T-helper 17 cell (primary cell): ENCODE measurements at regions not wholly inside any gene's neighbourhood (a gene's known extent, or its start where the extent isn't known, plus 50 kb on each side); places are given as distances from the start of the nearest gene placed in this dataset.

ENCODE experiments used
- ATAC-seq: fragments of 150-1000 bp; cut with Tn5 transposase; 2 replicates; pipeline ENCODE4 v1.10.0; 2021; ENCODE audit warnings: mild to moderate bottlenecking, moderate library complexity
- DNase-seq, 3 donors: peaks; one replicate each; pipeline versions ENCODE4 v3.0.0 to v3.0.0-alpha.2; 2020 to 2021
- H3K9me3 ChIP-seq: one replicate; pipeline ENCODE4 v1.7.0; 2013; ENCODE audit warnings: low read length, mild to moderate bottlenecking; ENCODE audit not compliant: control insufficient read depth, poor library complexity, severe bottlenecking
- H3K27ac Mint-ChIP-seq: one replicate; pipeline ENCODE4 v1.8.0; 2022; ENCODE audit warnings: mild to moderate bottlenecking, moderate library complexity, mixed read lengths
- H3K27me3 Mint-ChIP-seq: one replicate; pipeline ENCODE4 v1.8.0; 2022; ENCODE audit warnings: mixed read lengths
- H3K36me3 Mint-ChIP-seq: one replicate; pipeline ENCODE4 v1.8.0; 2022; ENCODE audit warnings: low read depth, mixed read lengths
- H3K4me1 Mint-ChIP-seq: one replicate; pipeline ENCODE4 v1.8.0; 2022; ENCODE audit warnings: mild to moderate bottlenecking, mixed read lengths
- H3K4me3 Mint-ChIP-seq: one replicate; pipeline ENCODE4 v1.8.0; 2022; ENCODE audit warnings: mild to moderate bottlenecking, moderate library complexity, mixed read lengths

DNA sequence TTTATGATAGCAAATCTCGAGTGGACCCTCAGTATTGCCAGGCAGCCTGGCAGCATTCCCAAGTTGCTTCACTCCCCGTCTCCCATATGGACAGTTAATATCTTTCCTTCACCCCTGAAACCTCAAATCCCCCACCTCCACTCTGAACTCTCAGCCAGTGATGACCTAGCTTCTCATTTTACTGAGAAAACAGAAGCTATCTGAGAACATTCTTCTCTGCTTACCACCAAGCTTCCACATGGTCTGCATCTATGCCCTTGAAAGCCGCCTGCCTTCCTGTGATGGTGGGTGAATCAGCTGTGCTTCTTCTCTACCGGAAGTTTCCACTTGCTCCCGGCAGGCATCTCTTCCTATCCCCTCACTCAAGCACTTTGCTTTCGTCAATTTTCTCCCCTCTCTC is 529.2 kb downstream of the EPHA4 start:
- H3K27ac Mint-ChIP-seq, result no peak overlapping the region
- ATAC-seq (no peak), DNase-seq (no peak)
- no peak overlapping the region for H3K4me3 Mint-ChIP-seq
- H3K4me1 Mint-ChIP-seq, result peaks cover 5% of the 10 kb centered on the region
- no peaks in the 10 kb centered on the region for H3K9me3 ChIP-seq
- no peaks in the 10 kb centered on the region for H3K36me3 Mint-ChIP-seq
- peaks cover 5% of the 10 kb centered on the region for H3K27me3 Mint-ChIP-seq

DNA sequence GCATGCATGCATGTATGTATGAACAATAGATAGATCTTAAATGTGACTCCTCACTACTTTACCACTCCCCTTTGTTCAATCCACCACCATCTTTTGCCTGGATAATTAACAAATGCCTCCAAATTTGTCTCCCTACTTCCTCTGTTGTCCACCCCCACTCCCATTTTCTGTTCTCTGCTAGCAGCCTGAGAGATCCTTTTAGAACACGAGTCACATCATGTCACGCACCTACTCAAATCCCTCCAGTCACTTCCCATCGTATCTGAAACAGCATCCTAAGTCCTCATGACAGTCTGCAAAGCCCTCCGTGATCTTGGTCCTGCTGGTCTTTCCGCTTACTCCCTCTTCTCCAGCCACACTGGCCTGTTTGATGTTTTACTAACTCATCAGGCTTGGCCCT is 527.3 kb downstream of the EPHA4 start:
- no peak overlapping the region for H3K4me3 Mint-ChIP-seq
- no peak overlapping the region for H3K27ac Mint-ChIP-seq
- H3K4me1 Mint-ChIP-seq, result peaks cover 5% of the 10 kb centered on the region
- DNase-seq (no peak), ATAC-seq (no peak)
- no peaks in the 10 kb centered on the region for H3K36me3 Mint-ChIP-seq
- no peaks in the 10 kb centered on the region for H3K27me3 Mint-ChIP-seq
- H3K9me3 ChIP-seq, result no peaks in the 10 kb centered on the region

DNA sequence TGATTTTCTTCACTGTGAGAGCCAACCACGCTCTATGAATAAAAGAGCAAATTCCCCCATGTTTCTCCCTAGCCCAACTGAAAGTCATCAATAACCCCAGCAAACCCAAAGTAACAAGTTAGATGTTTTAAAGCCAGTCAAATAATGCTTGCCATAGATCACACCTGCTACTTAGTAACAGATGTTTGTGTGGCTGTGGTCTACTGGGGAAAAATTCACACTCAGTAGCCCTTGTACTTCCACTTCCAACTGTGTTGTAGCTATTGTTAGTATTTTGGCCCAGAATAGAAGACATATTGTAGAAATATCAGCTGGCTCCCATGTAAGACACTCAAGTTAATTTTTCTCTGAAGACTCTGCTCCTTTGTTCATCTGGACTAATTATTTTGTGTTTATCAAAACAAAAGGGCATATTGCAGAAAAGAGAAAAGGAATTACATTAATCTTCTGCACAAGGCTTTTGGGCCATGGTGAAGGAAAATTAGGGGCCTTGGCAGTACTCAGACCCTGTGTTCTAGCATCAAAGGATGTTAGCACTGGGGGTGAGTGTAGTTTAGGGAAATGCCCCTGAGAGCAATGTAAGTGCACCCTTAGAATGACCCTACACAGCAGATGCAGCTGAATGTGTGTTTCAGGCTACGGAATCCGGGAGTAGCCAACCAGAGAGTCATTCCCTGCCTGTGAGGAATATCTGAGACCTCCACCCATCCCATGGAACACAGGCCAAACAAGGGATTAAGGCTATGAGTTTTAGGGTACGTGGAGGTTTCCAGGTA is 521.9 kb downstream of the EPHA4 start:
- H3K9me3 ChIP-seq, result no peaks in the 10 kb centered on the region
- H3K36me3 Mint-ChIP-seq, result no peaks in the 10 kb centered on the region
- no peak overlapping the region for H3K4me3 Mint-ChIP-seq
- H3K27me3 Mint-ChIP-seq, result no peaks in the 10 kb centered on the region
- DNase-seq, result no peak
- peaks cover 5% of the 10 kb centered on the region for H3K4me1 Mint-ChIP-seq
- ATAC-seq, result no peak
- H3K27ac Mint-ChIP-seq, result no peak overlapping the region

DNA sequence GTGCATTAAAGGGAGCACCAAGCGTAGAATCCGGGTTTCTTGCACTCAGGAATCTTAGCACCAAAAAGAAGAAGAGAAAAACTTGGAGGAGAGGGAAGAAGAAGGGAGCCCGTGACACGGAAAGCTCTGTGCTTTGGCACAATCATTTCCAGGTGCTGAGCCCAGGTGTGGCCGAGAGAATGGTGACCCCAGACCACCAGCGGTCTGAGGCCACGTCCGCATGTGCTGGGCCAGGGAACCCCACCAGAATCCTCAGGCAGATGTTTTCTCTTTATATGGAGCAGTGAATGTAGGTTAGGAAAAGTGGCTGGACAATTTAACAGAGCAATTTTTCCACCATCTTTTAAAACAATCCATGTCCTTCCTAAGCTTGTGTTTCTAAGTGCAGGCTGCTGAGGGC is 520.9 kb downstream of the EPHA4 start:
- Mint-ChIP-seq H3K36me3 (no peaks in the 10 kb centered on the region), H3K4me3 (no peak overlapping the region), H3K27ac (no peak overlapping the region), H3K4me1 (peaks cover 5% of the 10 kb centered on the region), H3K27me3 (no peaks in the 10 kb centered on the region)
- ATAC-seq (no peak), DNase-seq (no peak)
- no peaks in the 10 kb centered on the region for H3K9me3 ChIP-seq

DNA sequence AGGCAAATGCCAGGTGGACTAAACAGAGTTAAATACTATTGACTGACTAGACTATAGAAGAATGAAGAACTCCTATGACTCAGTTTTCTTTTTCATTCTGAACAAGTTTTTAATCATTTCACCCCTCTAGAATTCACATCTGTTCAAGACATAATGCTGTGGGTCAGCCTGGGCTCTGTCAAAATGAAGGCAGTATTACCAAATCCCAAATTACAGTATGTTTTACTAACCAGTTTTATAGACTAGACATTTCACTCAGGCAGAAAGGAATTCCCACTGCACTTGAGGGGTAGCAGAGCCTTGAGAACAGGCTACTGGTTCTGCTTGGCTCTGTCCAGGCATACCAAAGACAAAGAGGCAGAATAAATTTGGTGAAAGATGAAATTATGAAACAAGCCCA is 511.7 kb downstream of the EPHA4 start:
- H3K27me3 Mint-ChIP-seq, result peaks cover 4% of the 10 kb centered on the region
- H3K9me3 ChIP-seq, result no peaks in the 10 kb centered on the region
- no peak overlapping the region for H3K27ac Mint-ChIP-seq
- no peak overlapping the region for H3K4me3 Mint-ChIP-seq
- H3K4me1 Mint-ChIP-seq, result peaks cover 2% of the 10 kb centered on the region
- H3K36me3 Mint-ChIP-seq, result no peaks in the 10 kb centered on the region
- DNase-seq (no peak), ATAC-seq (no peak)

DNA sequence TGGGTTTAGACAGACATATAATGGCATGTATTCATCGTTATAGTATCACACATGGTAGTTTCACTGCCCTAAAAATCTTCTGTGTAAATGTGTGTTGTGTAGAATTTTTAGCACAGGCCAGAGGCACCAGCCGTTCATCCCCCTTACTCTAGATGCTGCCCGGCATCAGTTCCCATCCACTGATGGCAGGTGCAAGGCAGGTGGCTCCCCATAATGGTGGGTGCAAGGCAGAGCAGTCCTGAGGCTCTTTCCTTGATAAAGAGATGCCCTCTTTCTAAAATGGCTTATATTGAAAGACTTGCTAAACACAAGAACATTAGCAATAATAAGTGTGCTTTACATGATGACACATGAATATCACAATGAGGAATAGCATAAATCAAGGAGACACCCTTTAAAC is 508.5 kb downstream of the EPHA4 start:
- no peaks in the 10 kb centered on the region for H3K9me3 ChIP-seq
- no peak for ATAC-seq
- Mint-ChIP-seq H3K36me3 (no peaks in the 10 kb centered on the region), H3K4me1 (peaks cover 2% of the 10 kb centered on the region), H3K27me3 (peaks cover 4% of the 10 kb centered on the region), H3K27ac (no peak overlapping the region), H3K4me3 (no peak overlapping the region)
- no peak for DNase-seq

DNA sequence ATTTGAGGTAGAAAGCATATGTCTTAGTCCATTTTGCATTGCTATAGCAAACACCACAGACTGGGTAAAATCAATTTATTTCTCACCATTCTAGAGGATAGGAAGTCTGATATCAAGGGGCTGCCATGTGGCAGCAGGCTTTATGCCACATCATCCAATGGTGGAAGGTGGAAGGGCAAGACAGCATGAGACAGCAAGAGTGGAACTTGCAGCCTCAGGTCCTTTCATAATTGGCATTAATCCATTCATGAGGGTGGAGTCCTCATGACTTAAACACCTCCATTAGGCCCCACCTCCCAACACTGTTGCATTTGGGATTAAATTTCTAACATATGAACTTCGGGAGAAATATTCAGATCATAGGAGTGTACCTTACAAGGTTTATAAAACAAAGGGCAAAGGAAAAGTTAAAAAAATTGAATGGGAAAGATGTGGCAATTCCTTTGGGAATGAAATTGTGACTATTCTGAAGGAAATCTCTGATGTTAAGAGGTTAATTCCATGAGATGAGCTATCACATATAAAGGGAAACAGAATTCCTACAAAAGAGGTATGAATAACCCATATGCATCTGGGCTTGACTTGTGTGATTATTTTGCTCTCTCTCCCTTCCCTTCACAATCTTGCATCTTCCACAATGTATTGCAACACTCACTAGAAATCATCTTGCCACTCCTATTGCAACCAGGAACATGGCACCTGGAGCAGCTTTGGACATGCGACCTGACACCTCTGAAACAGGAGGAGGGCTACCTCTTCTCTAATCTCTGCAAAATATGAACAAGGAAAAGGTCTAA is 507.8 kb downstream of the EPHA4 start:
- no peaks in the 10 kb centered on the region for H3K36me3 Mint-ChIP-seq
- H3K4me3 Mint-ChIP-seq, result no peak overlapping the region
- H3K27me3 Mint-ChIP-seq, result peaks cover 4% of the 10 kb centered on the region
- ATAC-seq (no peak), DNase-seq (no peak)
- peaks cover 2% of the 10 kb centered on the region for H3K4me1 Mint-ChIP-seq
- H3K27ac Mint-ChIP-seq, result no peak overlapping the region
- H3K9me3 ChIP-seq, result no peaks in the 10 kb centered on the region

DNA sequence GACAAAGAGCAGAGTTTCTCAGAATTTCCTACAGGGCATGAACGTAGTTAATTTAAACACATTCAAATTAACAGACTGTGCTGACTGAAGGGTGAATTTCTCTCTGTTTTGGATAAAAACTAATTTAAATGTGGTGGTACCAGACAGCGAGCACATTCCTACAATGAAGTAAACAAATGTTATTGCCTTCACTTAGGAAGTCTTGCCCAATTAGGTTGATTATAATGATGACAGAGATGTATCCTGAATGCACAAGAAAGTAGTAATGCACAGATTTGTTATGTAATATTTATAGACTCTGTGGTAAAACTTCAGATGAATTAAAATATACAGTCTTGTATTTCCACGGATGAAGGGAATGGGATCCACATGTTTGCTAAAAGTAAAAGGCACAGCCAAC is 507.2 kb downstream of the EPHA4 start:
- H3K4me3 Mint-ChIP-seq, result no peak overlapping the region
- DNase-seq (no peak), ATAC-seq (no peak)
- no peak overlapping the region for H3K27ac Mint-ChIP-seq
- H3K4me1 Mint-ChIP-seq, result peaks cover 2% of the 10 kb centered on the region
- H3K36me3 Mint-ChIP-seq, result no peaks in the 10 kb centered on the region
- H3K27me3 Mint-ChIP-seq, result peaks cover 4% of the 10 kb centered on the region
- H3K9me3 ChIP-seq, result no peaks in the 10 kb centered on the region

DNA sequence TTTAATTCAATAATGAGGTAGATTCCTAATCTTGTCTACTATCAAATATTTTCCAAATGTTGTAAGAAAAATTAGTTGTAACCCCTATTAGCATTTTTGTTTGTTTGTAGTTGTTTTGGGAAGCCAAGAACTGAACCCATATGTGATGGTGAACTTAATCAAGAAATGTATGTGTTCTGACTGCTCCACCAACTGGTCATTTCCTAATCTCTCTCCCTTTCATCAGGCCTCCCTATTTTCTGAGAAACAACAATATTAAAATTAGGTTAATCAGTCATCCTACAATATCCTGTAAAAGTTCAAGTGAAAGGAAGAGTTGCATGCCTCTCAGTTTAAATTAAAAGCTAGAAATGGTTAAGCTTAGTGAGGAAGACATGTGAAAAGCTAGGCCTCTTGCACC is 504.0 kb downstream of the EPHA4 start:
- no peak for DNase-seq
- no peak for ATAC-seq
- H3K4me1 Mint-ChIP-seq, result no peaks in the 10 kb centered on the region
- no peaks in the 10 kb centered on the region for H3K9me3 ChIP-seq
- no peak overlapping the region for H3K27ac Mint-ChIP-seq
- no peak overlapping the region for H3K4me3 Mint-ChIP-seq
- H3K36me3 Mint-ChIP-seq, result no peaks in the 10 kb centered on the region
- H3K27me3 Mint-ChIP-seq, result no peaks in the 10 kb centered on the region

DNA sequence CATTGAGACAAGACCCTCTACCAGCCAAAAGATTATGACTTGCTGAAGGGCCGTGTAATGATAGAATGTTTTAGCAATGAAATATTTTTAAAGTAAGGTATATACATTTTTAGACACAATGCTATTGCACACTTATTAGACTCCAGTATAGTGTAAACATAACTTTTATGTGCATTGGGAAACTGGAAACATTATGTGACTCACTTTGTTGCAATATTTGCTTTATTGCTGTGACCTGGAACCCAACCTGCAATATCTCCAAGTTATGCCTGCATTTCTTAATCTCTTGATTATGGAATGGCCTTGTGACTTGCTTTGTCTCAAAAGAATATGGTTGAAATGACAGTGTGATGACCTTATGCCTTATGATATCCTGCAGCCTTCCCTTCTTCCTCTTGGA is 502.0 kb downstream of the EPHA4 start:
- DNase-seq (no peak), ATAC-seq (no peak)
- Mint-ChIP-seq H3K4me1 (no peaks in the 10 kb centered on the region), H3K27me3 (no peaks in the 10 kb centered on the region), H3K27ac (no peak overlapping the region), H3K36me3 (no peaks in the 10 kb centered on the region), H3K4me3 (no peak overlapping the region)
- no peaks in the 10 kb centered on the region for H3K9me3 ChIP-seq

DNA sequence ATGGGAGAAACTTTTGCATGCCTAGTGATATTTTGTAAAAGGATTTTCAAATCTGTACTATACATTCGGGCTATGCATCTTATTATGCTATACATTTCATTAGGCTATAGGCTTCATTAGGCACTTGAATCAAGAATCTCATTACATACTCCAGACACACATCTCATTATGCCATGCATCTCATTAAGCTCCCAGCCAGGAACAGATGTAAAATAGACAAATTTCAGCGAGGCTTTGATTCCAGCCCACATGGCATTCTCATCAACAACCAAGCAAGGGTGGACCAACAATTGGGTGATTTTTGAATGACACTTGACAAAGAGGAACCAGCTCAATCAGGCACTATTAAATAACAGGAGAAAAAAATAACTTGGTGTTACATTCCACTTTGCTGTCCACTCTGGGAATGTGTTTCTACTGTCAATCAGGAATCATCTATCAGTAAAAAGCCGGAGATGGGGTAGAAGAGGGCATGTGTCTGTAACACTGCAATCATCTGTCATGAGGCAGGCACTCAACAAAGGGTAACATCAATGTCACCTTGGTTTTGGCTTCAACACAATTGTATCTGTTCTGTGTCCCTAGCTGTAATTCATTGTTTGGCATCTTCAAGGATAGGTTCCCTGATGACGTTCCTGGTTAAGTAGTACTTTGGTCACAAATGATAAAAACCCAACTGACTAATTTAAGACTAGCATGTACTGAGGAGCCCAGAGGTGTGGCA is 498.6 kb downstream of the EPHA4 start:
- no peaks in the 10 kb centered on the region for H3K9me3 ChIP-seq
- Mint-ChIP-seq H3K36me3 (no peaks in the 10 kb centered on the region), H3K27me3 (no peaks in the 10 kb centered on the region), H3K4me1 (no peaks in the 10 kb centered on the region), H3K4me3 (no peak overlapping the region), H3K27ac (no peak overlapping the region)
- DNase-seq (no peak), ATAC-seq (no peak)

DNA sequence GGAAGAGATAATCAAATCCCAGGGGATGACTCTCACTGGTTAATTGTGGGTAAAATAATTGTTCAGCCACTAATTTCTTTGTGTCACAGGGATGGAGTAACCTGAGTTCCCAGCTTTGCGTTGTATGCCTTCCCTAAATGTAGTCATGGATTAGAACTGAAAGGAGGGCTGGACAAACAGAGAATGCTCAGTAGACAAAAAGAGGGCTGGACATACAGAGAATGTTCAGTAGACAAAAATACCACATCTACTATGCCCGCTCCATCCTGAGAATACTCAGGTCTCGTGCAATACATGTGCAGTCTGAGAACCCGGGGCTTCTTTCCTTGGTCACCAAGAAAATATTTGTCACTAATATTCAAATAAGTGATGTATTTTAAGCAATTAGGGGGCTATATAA is 497.9 kb downstream of the EPHA4 start:
- no peak for DNase-seq
- H3K4me1 Mint-ChIP-seq, result no peaks in the 10 kb centered on the region
- no peaks in the 10 kb centered on the region for H3K9me3 ChIP-seq
- H3K27ac Mint-ChIP-seq, result no peak overlapping the region
- H3K4me3 Mint-ChIP-seq, result no peak overlapping the region
- no peak for ATAC-seq
- H3K36me3 Mint-ChIP-seq, result no peaks in the 10 kb centered on the region
- H3K27me3 Mint-ChIP-seq, result no peaks in the 10 kb centered on the region

DNA sequence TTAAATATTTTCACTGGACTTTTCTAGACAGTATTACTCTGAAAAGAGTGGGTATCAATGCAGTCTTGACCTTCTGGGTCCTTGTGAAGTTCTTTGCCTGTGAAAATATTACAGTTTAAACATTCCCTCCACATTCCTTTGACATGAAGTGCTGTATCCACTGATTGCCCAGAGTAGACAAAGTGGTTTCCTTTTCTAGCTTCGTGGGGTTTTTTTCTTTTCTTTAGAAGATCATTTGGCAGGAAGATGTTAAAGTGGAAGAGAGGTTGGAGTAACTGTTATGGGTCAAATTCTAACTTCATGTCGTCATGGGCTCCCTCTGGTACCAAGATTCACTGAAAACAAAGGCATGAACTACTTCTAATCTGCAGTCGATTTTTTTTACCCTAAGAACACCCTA is 496.9 kb downstream of the EPHA4 start:
- no peaks in the 10 kb centered on the region for H3K9me3 ChIP-seq
- H3K27ac Mint-ChIP-seq, result no peak overlapping the region
- H3K4me1 Mint-ChIP-seq, result no peaks in the 10 kb centered on the region
- DNase-seq, result no peak
- H3K36me3 Mint-ChIP-seq, result no peaks in the 10 kb centered on the region
- no peak overlapping the region for H3K4me3 Mint-ChIP-seq
- no peak for ATAC-seq
- no peaks in the 10 kb centered on the region for H3K27me3 Mint-ChIP-seq
